OCI-LY3 (cell line): ENCODE measurements at regions not wholly inside any gene's neighbourhood (a gene's known extent, or its start where the extent isn't known, plus 50 kb on each side); places are given as distances from the start of the nearest gene placed in this dataset.

ENCODE experiments used
- EZH2phosphoT487 ChIP-seq: fragments of 200-600 bp; shearing (Covaris generic); IDR thresholded peaks from 2 replicates; pipeline ENCODE4 v1.6.1; 2018; ENCODE audit warnings: antibody characterized with exemption, mixed run types, low read depth
- TF ChIP-seq, protein P1 (sequence below): fragments of 200-600, 300-600 bp; sonication (generic); IDR thresholded peaks from 2 replicates; pipeline ENCODE4 v1.5.1; 2014; ENCODE audit warnings: antibody characterized with exemption, low read length, low read depth

DNA sequence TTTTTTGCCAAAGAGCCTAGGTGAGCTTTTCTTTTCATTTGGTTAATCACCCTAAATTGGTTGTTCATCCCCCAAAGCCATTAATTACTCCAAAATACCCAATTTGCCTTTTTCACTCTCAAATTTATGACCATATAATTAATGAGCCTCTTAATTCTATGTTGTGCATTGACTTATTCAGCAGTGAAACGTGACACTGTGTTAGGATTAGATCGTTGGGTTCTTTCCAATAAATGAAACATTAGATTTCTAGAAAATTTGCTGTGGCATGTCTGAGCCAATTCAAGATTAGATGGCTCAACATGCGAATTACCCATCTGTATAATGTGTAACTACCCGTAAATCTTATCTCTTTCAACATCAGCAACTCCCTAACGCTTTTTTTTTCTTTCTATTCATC, 273.4 kb downstream of the BMP4 start:
- TF ChIP-seq, protein P1, sequence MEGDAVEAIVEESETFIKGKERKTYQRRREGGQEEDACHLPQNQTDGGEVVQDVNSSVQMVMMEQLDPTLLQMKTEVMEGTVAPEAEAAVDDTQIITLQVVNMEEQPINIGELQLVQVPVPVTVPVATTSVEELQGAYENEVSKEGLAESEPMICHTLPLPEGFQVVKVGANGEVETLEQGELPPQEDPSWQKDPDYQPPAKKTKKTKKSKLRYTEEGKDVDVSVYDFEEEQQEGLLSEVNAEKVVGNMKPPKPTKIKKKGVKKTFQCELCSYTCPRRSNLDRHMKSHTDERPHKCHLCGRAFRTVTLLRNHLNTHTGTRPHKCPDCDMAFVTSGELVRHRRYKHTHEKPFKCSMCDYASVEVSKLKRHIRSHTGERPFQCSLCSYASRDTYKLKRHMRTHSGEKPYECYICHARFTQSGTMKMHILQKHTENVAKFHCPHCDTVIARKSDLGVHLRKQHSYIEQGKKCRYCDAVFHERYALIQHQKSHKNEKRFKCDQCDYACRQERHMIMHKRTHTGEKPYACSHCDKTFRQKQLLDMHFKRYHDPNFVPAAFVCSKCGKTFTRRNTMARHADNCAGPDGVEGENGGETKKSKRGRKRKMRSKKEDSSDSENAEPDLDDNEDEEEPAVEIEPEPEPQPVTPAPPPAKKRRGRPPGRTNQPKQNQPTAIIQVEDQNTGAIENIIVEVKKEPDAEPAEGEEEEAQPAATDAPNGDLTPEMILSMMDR = no peak
- no peak for TF ChIP-seq EZH2phosphoT487
